Activated B cell treated with CpG ODN at 0.5 μM for 24 hours (primary cell): ENCODE measurements at regions not wholly inside any gene's neighbourhood (a gene's known extent, or its start where the extent isn't known, plus 50 kb on each side); places are given as distances from the start of the nearest gene placed in this dataset.

Source experiments
- ATAC-seq: fragments of 200-7000 bp; cut with Tn5 transposase; one replicate; pipeline ENCODE4 v1.10.0; 2021; ENCODE audit warnings: low read depth, mild to moderate bottlenecking, moderate library complexity
- CTCF ChIA-PET: fragments of 350-600 bp; sonication (Branson Sonifier 250); formaldehyde crosslinking; loops from one replicate; lab custom pipeline; 2021; ENCODE audit warnings: antibody characterized with exemption; lab: Charles Lee
- POLR2A ChIA-PET: fragments of 350-600 bp; sonication (Branson Sonifier 250); formaldehyde crosslinking; loops from one replicate; lab custom pipeline; 2021; ENCODE audit warnings: antibody characterized with exemption; lab: Charles Lee
- DNase-seq: peaks from one replicate; pipeline ENCODE4 v3.0.0; 2022
- H3K27ac Mint-ChIP-seq: one replicate; pipeline ENCODE4 v1.8.0; 2020; ENCODE audit warnings: mixed read lengths
- H3K27me3 Mint-ChIP-seq: one replicate; pipeline ENCODE4 v1.8.0; 2021; ENCODE audit warnings: mixed read lengths
- H3K36me3 Mint-ChIP-seq: one replicate; pipeline ENCODE4 v1.8.0; 2021; ENCODE audit warnings: low read depth, mixed read lengths
- H3K4me1 Mint-ChIP-seq: one replicate; pipeline ENCODE4 v1.8.0; 2021; ENCODE audit warnings: mixed read lengths
- H3K4me3 Mint-ChIP-seq: one replicate; pipeline ENCODE4 v1.8.0; 2020; ENCODE audit warnings: mild to moderate bottlenecking, mixed read lengths
- H3K9me3 Mint-ChIP-seq: one replicate; pipeline ENCODE4 v1.8.0; 2020; ENCODE audit warnings: mixed read lengths
- CTCF ChIP-seq: fragments of 200-600 bp; IDR thresholded peaks from one replicate; pipeline ENCODE4 v1.8.0; 2022; ENCODE audit warnings: antibody characterized with exemption, mild to moderate bottlenecking
- intact Hi-C: fragments of 100-400 bp; cut with micrococcal nuclease; formaldehyde crosslinking; loops from one replicate; pipeline ENCODE4 v1.15.1; 2024

- CTCF ChIA-PET = interaction anchor here (1.3 kb wide), 1 partner anchor 96 kb away, joined by 3 read pairs; no protein-coding TSS in a partner anchor
- no peaks in the 10 kb centered on the region for H3K36me3 Mint-ChIP-seq
- no peak for TF ChIP-seq CTCF
- no peak overlapping the region for H3K27ac Mint-ChIP-seq
- DNase-seq = no peak
- no peak for ATAC-seq
- no peaks in the 10 kb centered on the region for H3K27me3 Mint-ChIP-seq
- intact Hi-C loops = no loop called here
- no peak overlapping the region for H3K4me3 Mint-ChIP-seq
- peaks cover 5% of the 10 kb centered on the region for H3K9me3 Mint-ChIP-seq
- POLR2A ChIA-PET = no interaction called here
- H3K4me1 Mint-ChIP-seq = no peaks in the 10 kb centered on the region
Observed at GRCh38 chr13:30559274-30559673, 58.4 kb upstream of the USPL1 start.

GRCh38 chr13:30560212-30560611 lies 57.5 kb upstream of the USPL1 start:
- ChIA-PET POLR2A (interaction anchor here (0.5 kb wide), 1 partner anchor 9 kb away, joined by 4 read pairs; no protein-coding TSS in a partner anchor), CTCF (interaction anchor here (1.3 kb wide), 1 partner anchor 97 kb away, joined by 3 read pairs; no protein-coding TSS in a partner anchor)
- TF ChIP-seq CTCF = no peak
- no peaks in the 10 kb centered on the region for H3K27me3 Mint-ChIP-seq
- no peak overlapping the region for H3K27ac Mint-ChIP-seq
- DNase-seq (no peak), ATAC-seq (no peak)
- peaks cover 5% of the 10 kb centered on the region for H3K9me3 Mint-ChIP-seq
- H3K4me3 Mint-ChIP-seq = no peak overlapping the region
- H3K36me3 Mint-ChIP-seq = no peaks in the 10 kb centered on the region
- intact Hi-C loops = no loop called here
- peaks cover 2% of the 10 kb centered on the region for H3K4me1 Mint-ChIP-seq

GRCh38 chr13:30561511-30561910 lies 56.2 kb upstream of the USPL1 start:
- no peak for TF ChIP-seq CTCF
- no peaks in the 10 kb centered on the region for H3K36me3 Mint-ChIP-seq
- no peak overlapping the region for H3K27ac Mint-ChIP-seq
- H3K9me3 Mint-ChIP-seq = peaks cover 1% of the 10 kb centered on the region
- H3K4me1 Mint-ChIP-seq = peaks cover 10% of the 10 kb centered on the region
- POLR2A ChIA-PET = no interaction called here
- CTCF ChIA-PET = no interaction called here
- ATAC-seq (no peak), DNase-seq (no peak)
- intact Hi-C loops = no loop called here
- no peaks in the 10 kb centered on the region for H3K27me3 Mint-ChIP-seq
- H3K4me3 Mint-ChIP-seq = no peak overlapping the region

GRCh38 chr13:30564489-30564888 lies 53.2 kb upstream of the USPL1 start:
- Mint-ChIP-seq H3K36me3 (no peaks in the 10 kb centered on the region), H3K9me3 (no peaks in the 10 kb centered on the region), H3K27ac (no peak overlapping the region), H3K27me3 (no peaks in the 10 kb centered on the region), H3K4me3 (no peak overlapping the region), H3K4me1 (peaks cover 10% of the 10 kb centered on the region)
- no peak for TF ChIP-seq CTCF
- ChIA-PET POLR2A (interaction anchor here (0.6 kb wide), 1 partner anchor 119 kb away, joined by 3 read pairs; no protein-coding TSS in a partner anchor), CTCF (no interaction called here)
- ATAC-seq (no peak), DNase-seq (no peak)
- intact Hi-C loops = no loop called here

GRCh38 chr13:30565658-30566057 lies 52.1 kb upstream of the USPL1 start:
- no peaks in the 10 kb centered on the region for H3K36me3 Mint-ChIP-seq
- POLR2A ChIA-PET = no interaction called here
- H3K27me3 Mint-ChIP-seq = no peaks in the 10 kb centered on the region
- H3K4me3 Mint-ChIP-seq = no peak overlapping the region
- no peaks in the 10 kb centered on the region for H3K9me3 Mint-ChIP-seq
- TF ChIP-seq CTCF = no peak
- CTCF ChIA-PET = no interaction called here
- H3K27ac Mint-ChIP-seq = no peak overlapping the region
- intact Hi-C loops = no loop called here
- DNase-seq = no peak
- no peak for ATAC-seq
- H3K4me1 Mint-ChIP-seq = peaks cover 12% of the 10 kb centered on the region
